ENCODE measurements at regions not wholly inside any gene's neighbourhood (a gene's known extent, or its start where the extent isn't known, plus 50 kb on each side); places are given as distances from the start of the nearest gene placed in this dataset.
"Not testable (repeated sequence)": the region's sequence is repeated elsewhere in the genome, so short reads cannot be mapped to it uniquely, and the experiment has no call there.

DNA sequence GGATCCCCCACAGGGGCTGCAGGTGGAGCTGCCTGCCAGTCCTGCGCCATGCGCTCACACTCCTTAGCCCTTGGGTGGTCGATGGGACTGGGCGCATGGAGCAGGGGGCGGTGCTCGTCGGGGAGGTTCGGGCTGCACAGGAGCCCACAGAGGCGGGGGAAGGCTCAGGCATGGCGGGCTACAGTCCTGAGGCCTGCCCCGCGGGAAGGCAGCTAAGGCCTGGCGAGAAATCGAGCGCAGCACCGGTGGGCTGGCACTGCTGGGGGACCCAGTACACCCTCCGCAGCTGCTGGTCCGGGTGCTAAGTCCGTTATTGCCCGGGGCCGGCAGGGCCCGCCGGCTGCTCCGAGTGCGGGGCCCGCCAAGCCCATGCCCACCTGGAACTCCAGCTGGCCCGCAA is 701.8 kb upstream of the CHRM3 start:
- DNase-seq (ENCODE audit: extremely low read depth in 1 of 4, low spot score in 3 of 4); H4K20me1 ChIP-seq (replicated peaks; ENCODE audit: control insufficient read depth, insufficient read depth, low read length); H3K9me3 ChIP-seq (replicated peaks; ENCODE audit: control insufficient read depth, insufficient read depth, low read depth, low read length); H3K27me3 ChIP-seq (ENCODE audit: control insufficient read depth in 2 of 2, insufficient read depth in 2 of 2, low read length in 2 of 2); ATAC-seq; in situ Hi-C loops (cut with MboI); H3K27ac ChIP-seq (ENCODE audit: extremely low read depth, low read depth, low read length); H3K79me2 ChIP-seq (ENCODE audit: control insufficient read depth, insufficient read depth, low read length); POLR2A ChIA-PET; H3K4me2 ChIP-seq (ENCODE audit: insufficient read depth, low read length); BruUV-seq (replicated peaks); H3K4me3 ChIP-seq; FAIRE-seq; H3K4me1 ChIP-seq (replicated peaks in 1 of 2; ENCODE audit: control insufficient read depth in 2 of 2, insufficient read depth in 2 of 2, low read length in 2 of 2); H3K9me1 ChIP-seq (ENCODE audit: control insufficient read depth, insufficient read depth, low read length); H3K9ac ChIP-seq (ENCODE audit: insufficient read depth in 1 of 2, low read depth in 2 of 2, low read length in 2 of 2); H2AFZ ChIP-seq (ENCODE audit: low read depth, low read length); CTCF ChIA-PET (ENCODE audit: low intra/inter-chr PET ratio); intact Hi-C loops (cut with micrococcal nuclease); H3K36me3 ChIP-seq (ENCODE audit: control insufficient read depth, insufficient read depth, low read length): not testable (repeated sequence)
- 2% methylated on average over 18 of the region's 27 CpGs for WGBS (ENCODE audit: insufficient coverage, low coverage, missing lambda C conversion rate)

DNA sequence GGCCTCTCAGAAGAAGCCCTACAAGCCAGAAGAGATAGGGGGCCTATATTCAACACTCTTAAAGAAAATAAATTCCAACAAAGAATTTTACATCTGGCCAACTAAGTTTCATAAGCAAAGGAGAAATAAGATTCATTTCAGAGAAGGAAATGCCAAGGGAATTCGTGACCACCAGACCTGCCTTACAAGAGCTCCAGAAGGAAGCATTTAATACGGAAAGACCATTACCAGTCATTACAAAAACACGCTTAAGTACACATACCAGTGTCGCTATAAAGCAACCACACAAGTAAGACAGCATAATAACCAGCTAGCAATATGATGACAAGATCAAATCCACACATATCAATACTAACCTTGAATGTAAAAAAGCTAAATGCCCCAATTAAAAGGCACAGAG is 704.9 kb upstream of the CHRM3 start:
- Histone ChIP-seq H3K36me3 (ENCODE audit: control insufficient read depth, insufficient read depth, low read length) (no peaks in the 10 kb centered on the region), H2AFZ (ENCODE audit: low read depth, low read length) (no peak overlapping the region), H3K27me3 (ENCODE audit: control insufficient read depth in 2 of 2, insufficient read depth in 2 of 2, low read length in 2 of 2) (no peaks in the 10 kb centered on the region), H3K9ac (ENCODE audit: insufficient read depth in 1 of 2, low read depth in 2 of 2, low read length in 2 of 2) (no peak overlapping the region), H3K4me3 (no peak overlapping the region), H4K20me1 (replicated peaks; ENCODE audit: control insufficient read depth, insufficient read depth, low read length) (no peaks in the 10 kb centered on the region), H3K9me3 (replicated peaks; ENCODE audit: control insufficient read depth, insufficient read depth, low read depth, low read length) (no peaks in the 10 kb centered on the region; the same call in 1 of the 2 replicates), H3K9me1 (ENCODE audit: control insufficient read depth, insufficient read depth, low read length) (no peaks in the 10 kb centered on the region), H3K4me1 (replicated peaks in 1 of 2; ENCODE audit: control insufficient read depth in 2 of 2, insufficient read depth in 2 of 2, low read length in 2 of 2) (no peaks in the 10 kb centered on the region), H3K79me2 (ENCODE audit: control insufficient read depth, insufficient read depth, low read length) (no peaks in the 10 kb centered on the region), H3K27ac (ENCODE audit: extremely low read depth, low read depth, low read length) (no peak overlapping the region), H3K4me2 (ENCODE audit: insufficient read depth, low read length) (no peak overlapping the region)
- TF ChIP-seq ZFPM2 (CRISPR knock-in tag; IDR thresholded peaks at IDR 0.05) (no peak), DIDO1 (tag; IDR thresholded peaks at IDR 0.05; ENCODE audit: low read depth) (no peak), ZNF436 (CRISPR knock-in tag; IDR thresholded peaks at IDR 0.05) (no peak), KLF10 (CRISPR knock-in tag; IDR thresholded peaks at IDR 0.05) (no peak), U2AF2 (optimal IDR thresholded peaks at IDR 0.05; ENCODE audit: low read depth, low read length) (no peak), ZKSCAN1 (IDR thresholded peaks at IDR 0.05; ENCODE audit: low read depth, low read length) (no peak)
- POLR2A ChIA-PET = no interaction called here
- FAIRE-seq (no peak), DNase-seq (ENCODE audit: extremely low read depth in 1 of 4, low spot score in 3 of 4) (no peak), ATAC-seq (no peak)
- no TSS peak for BruUV-seq (replicated peaks)
- intact Hi-C loops (cut with micrococcal nuclease) (no loop called here), in situ Hi-C loops (cut with MboI) (no loop called here)
- CTCF ChIA-PET (ENCODE audit: low intra/inter-chr PET ratio) = no interaction called here
- 0% methylated on average over 4 of the region's 4 CpGs for WGBS (ENCODE audit: insufficient coverage, low coverage, missing lambda C conversion rate)

Data from K562 (cell line).